ENCODE measurements at regions not wholly inside any gene's neighbourhood (a gene's known extent, or its start where the extent isn't known, plus 50 kb on each side); places are given as distances from the start of the nearest gene placed in this dataset.

GRCh38 chr5:101390151-101390908, 487.2 kb upstream of the ST8SIA4 start:
- H3K4me3 ChIP-seq (ENCODE audit: low read depth, low read length), result no peak overlapping the region
- DNase-seq (ENCODE audit: low read depth), result peak; percentile 52
- TF ChIP-seq CTCF (conservative IDR thresholded peaks at IDR 0.05; ENCODE audit: low read depth, low read length), result peak; percentile 81

GRCh38 chr5:101385276-101385675, 482.2 kb upstream of the ST8SIA4 start:
- TF ChIP-seq CTCF (conservative IDR thresholded peaks at IDR 0.05; ENCODE audit: low read depth, low read length), result no peak
- no peak overlapping the region for H3K4me3 ChIP-seq (ENCODE audit: low read depth, low read length)
- no peak for DNase-seq (ENCODE audit: low read depth)

- H3K4me3 ChIP-seq (ENCODE audit: low read depth, low read length), result peak overlapping the region; percentile 41
- DNase-seq (ENCODE audit: low read depth), result no peak
Observed at GRCh38 chr5:101370181-101370580, 467.1 kb upstream of the ST8SIA4 start.

GRCh38 chr5:101364469-101364868, 461.4 kb upstream of the ST8SIA4 start:
- TF ChIP-seq CTCF (conservative IDR thresholded peaks at IDR 0.05; ENCODE audit: low read depth, low read length), result no peak
- no peak overlapping the region for H3K4me3 ChIP-seq (ENCODE audit: low read depth, low read length)
- DNase-seq (ENCODE audit: low read depth), result peak; percentile 25

More at GRCh38 chr5:101370181-101370580, 467.1 kb upstream of the ST8SIA4 start:
- no peak for TF ChIP-seq CTCF (conservative IDR thresholded peaks at IDR 0.05; ENCODE audit: low read depth, low read length)

- TF ChIP-seq CTCF (conservative IDR thresholded peaks at IDR 0.05; ENCODE audit: low read depth, low read length), result no peak
- no peak for DNase-seq (ENCODE audit: low read depth)
- no peak overlapping the region for H3K4me3 ChIP-seq (ENCODE audit: low read depth, low read length)
Observed at GRCh38 chr5:101362067-101362466, 459.0 kb upstream of the ST8SIA4 start.

GRCh38 chr5:101346906-101347305, 443.8 kb upstream of the ST8SIA4 start:
- TF ChIP-seq CTCF (conservative IDR thresholded peaks at IDR 0.05; ENCODE audit: low read depth, low read length), result no peak
- no peak for DNase-seq (ENCODE audit: low read depth)
- no peak overlapping the region for H3K4me3 ChIP-seq (ENCODE audit: low read depth, low read length)

- no peak overlapping the region for H3K4me3 ChIP-seq (ENCODE audit: low read depth, low read length)
- no peak for TF ChIP-seq CTCF (conservative IDR thresholded peaks at IDR 0.05; ENCODE audit: low read depth, low read length)
- DNase-seq (ENCODE audit: low read depth), result no peak
Observed at GRCh38 chr5:101346447-101346846, 443.4 kb upstream of the ST8SIA4 start.
